KMS-11 (cell line): ENCODE measurements at regions not wholly inside any gene's neighbourhood (a gene's known extent, or its start where the extent isn't known, plus 50 kb on each side); places are given as distances from the start of the nearest gene placed in this dataset.

ENCODE experiments used
- H2AFZ ChIP-seq: fragments of 200-600 bp; sonication (generic); 2 replicates; pipeline ENCODE4 v1.6.1; 2016; ENCODE audit warnings: antibody characterized with exemption, mixed run types, low read depth
- H3K27ac ChIP-seq: fragments of 200-600 bp; sonication (generic); 2 replicates; pipeline ENCODE4 v1.6.1; 2016; ENCODE audit warnings: mild to moderate bottlenecking, mixed run types
- H3K27me3 ChIP-seq: fragments of 200-600 bp; sonication (generic); 2 replicates; pipeline ENCODE4 v1.6.1; 2017; ENCODE audit warnings: mild to moderate bottlenecking, low read depth, mixed run types, moderate library complexity; ENCODE audit not compliant: insufficient read depth
- H3K36me3 ChIP-seq: fragments of 200-600 bp; sonication (generic); 2 replicates; pipeline ENCODE4 v1.6.1; 2017; ENCODE audit warnings: mild to moderate bottlenecking, mixed run types; ENCODE audit not compliant: insufficient read depth
- H3K4me1 ChIP-seq: fragments of 200-600 bp; sonication (generic); 2 replicates; pipeline ENCODE4 v1.6.1; 2016; ENCODE audit warnings: mild to moderate bottlenecking, low read depth, mixed run types; ENCODE audit not compliant: poor library complexity, severe bottlenecking
- H3K4me2 ChIP-seq: fragments of 200-600 bp; sonication (generic); 2 replicates; pipeline ENCODE4 v1.7.0; 2016; ENCODE audit warnings: mild to moderate bottlenecking, mixed run types
- H3K4me3 ChIP-seq: fragments of 200-600 bp; sonication (generic); IDR thresholded peaks from 2 replicates; pipeline ENCODE4 v1.6.1; 2017; ENCODE audit warnings: low read depth, low read length, mixed read lengths; ENCODE audit not compliant: insufficient read depth
- H3K79me2 ChIP-seq: fragments of 200-600 bp; sonication (generic); 2 replicates; pipeline ENCODE4 v1.6.1; 2016; ENCODE audit warnings: low read depth, mixed run types; ENCODE audit not compliant: insufficient read depth
- H3K9ac ChIP-seq: fragments of 200-600 bp; sonication (generic); 2 replicates; pipeline ENCODE4 v1.6.1; 2016; ENCODE audit warnings: mild to moderate bottlenecking, mixed run types
- H4K20me1 ChIP-seq: fragments of 200-600 bp; sonication (generic); 2 replicates; pipeline ENCODE4 v1.6.1; 2016; ENCODE audit warnings: mild to moderate bottlenecking, mixed run types; ENCODE audit not compliant: insufficient read depth
- TF ChIP-seq, protein P1 (sequence below): fragments of 200-600 bp; sonication (generic); conservative IDR thresholded peaks from 2 replicates; pipeline ENCODE4 v1.6.1; 2017; ENCODE audit warnings: low read depth, mild to moderate bottlenecking, antibody characterized with exemption, low read length, moderate library complexity, mixed read lengths

DNA sequence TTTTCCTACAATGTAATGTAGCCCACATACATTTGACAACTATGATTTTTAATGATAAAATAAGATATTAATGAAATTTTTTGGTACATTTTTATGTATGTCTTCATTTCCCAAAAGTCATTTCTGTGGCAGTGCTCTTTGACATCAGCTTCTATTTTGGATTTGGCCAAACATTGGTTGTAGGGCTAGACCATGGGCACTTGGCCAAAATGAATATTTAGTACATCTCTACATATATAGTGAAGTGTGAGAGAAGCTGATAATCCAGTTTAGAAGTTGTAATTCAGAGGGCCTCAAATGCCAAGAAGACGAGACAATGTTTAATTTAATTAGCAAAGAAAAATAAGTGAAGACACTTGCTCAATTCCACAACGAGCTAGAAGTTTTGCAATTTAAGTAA is 724.9 kb upstream of the SOX9 start:
- Histone ChIP-seq H2AFZ (no peak overlapping the region), H4K20me1 (no peaks in the 10 kb centered on the region), H3K27ac (no peak overlapping the region), H3K36me3 (no peaks in the 10 kb centered on the region), H3K4me3 (no peak overlapping the region), H3K27me3 (no peaks in the 10 kb centered on the region), H3K79me2 (no peaks in the 10 kb centered on the region), H3K9ac (no peak overlapping the region), H3K4me2 (no peak overlapping the region), H3K4me1 (no peaks in the 10 kb centered on the region)
- TF ChIP-seq, protein P1, sequence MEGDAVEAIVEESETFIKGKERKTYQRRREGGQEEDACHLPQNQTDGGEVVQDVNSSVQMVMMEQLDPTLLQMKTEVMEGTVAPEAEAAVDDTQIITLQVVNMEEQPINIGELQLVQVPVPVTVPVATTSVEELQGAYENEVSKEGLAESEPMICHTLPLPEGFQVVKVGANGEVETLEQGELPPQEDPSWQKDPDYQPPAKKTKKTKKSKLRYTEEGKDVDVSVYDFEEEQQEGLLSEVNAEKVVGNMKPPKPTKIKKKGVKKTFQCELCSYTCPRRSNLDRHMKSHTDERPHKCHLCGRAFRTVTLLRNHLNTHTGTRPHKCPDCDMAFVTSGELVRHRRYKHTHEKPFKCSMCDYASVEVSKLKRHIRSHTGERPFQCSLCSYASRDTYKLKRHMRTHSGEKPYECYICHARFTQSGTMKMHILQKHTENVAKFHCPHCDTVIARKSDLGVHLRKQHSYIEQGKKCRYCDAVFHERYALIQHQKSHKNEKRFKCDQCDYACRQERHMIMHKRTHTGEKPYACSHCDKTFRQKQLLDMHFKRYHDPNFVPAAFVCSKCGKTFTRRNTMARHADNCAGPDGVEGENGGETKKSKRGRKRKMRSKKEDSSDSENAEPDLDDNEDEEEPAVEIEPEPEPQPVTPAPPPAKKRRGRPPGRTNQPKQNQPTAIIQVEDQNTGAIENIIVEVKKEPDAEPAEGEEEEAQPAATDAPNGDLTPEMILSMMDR, result no peak

DNA sequence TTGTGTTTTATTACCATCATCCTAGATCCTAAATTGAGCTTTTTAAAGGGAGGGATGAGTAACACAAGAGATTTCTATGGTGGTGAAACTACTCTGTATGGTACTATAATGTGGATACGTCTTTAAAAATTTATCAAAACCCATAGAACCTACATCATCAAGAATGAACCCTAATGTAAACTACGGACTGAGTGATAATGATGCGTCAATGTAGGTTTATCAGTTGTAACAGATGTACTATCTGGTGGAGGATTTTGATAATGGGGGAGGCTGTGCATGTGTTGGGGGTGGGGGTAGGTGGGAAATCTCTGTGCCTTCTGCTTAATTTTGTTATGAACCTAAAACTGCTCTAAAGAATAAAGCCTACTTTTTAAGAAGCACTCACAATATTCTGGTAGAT is 724.1 kb upstream of the SOX9 start:
- H3K9ac ChIP-seq, result no peak overlapping the region
- no peaks in the 10 kb centered on the region for H3K27me3 ChIP-seq
- no peaks in the 10 kb centered on the region for H3K79me2 ChIP-seq
- no peak overlapping the region for H3K4me2 ChIP-seq
- H3K36me3 ChIP-seq, result no peaks in the 10 kb centered on the region
- H2AFZ ChIP-seq, result no peak overlapping the region
- H3K27ac ChIP-seq, result no peak overlapping the region
- TF ChIP-seq, protein P1, result no peak
- H4K20me1 ChIP-seq, result no peaks in the 10 kb centered on the region
- H3K4me1 ChIP-seq, result no peaks in the 10 kb centered on the region
- H3K4me3 ChIP-seq, result no peak overlapping the region

DNA sequence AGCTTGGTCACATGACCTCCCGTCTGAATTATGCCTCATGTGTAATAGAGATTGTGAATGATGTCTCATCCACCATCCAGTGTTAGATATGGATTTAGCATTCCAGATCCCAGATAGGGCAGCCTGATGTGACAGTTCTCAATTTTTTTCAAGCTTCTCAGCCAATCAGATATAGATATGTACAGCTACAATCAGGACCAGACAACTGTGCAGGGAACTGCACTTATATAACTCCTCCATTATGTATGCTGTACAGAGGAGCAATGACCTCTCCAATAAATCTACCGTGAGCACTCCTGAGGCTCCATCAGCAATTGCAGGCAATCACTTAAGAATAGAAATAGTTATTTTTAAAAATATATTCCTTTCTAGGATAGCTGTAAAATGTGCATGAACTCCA is 722.8 kb upstream of the SOX9 start:
- no peaks in the 10 kb centered on the region for H3K36me3 ChIP-seq
- H2AFZ ChIP-seq, result no peak overlapping the region
- no peak overlapping the region for H3K4me3 ChIP-seq
- no peaks in the 10 kb centered on the region for H3K4me1 ChIP-seq
- no peak overlapping the region for H3K9ac ChIP-seq
- TF ChIP-seq, protein P1, result no peak
- no peaks in the 10 kb centered on the region for H3K79me2 ChIP-seq
- H3K27ac ChIP-seq, result no peak overlapping the region
- no peaks in the 10 kb centered on the region for H3K27me3 ChIP-seq
- no peak overlapping the region for H3K4me2 ChIP-seq
- no peaks in the 10 kb centered on the region for H4K20me1 ChIP-seq

DNA sequence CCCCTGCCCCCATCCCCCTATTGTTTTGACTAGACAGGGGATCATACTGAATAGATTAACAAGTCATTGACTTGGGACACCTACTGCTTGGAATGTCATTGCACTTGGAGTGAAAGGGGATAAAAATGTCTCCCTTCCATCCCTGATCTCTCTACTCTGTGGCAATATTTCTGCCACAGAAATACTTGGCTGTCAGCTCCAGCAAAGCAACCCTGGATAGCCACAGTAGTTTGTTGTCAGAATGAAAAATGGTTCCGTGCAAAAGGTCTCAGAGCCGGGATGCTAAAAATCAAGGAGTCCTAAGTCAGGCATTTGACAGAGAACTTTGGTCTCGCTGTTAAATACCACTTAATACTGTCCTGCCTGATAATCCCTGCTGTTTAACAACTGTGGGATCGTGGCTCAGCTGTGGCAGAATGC is 722.0 kb upstream of the SOX9 start:
- no peak overlapping the region for H3K4me3 ChIP-seq
- no peak overlapping the region for H3K27ac ChIP-seq
- H3K36me3 ChIP-seq, result no peaks in the 10 kb centered on the region
- TF ChIP-seq, protein P1, result no peak
- no peak overlapping the region for H3K9ac ChIP-seq
- no peaks in the 10 kb centered on the region for H3K27me3 ChIP-seq
- no peaks in the 10 kb centered on the region for H4K20me1 ChIP-seq
- no peak overlapping the region for H2AFZ ChIP-seq
- H3K4me1 ChIP-seq, result no peaks in the 10 kb centered on the region
- H3K4me2 ChIP-seq, result no peak overlapping the region
- H3K79me2 ChIP-seq, result no peaks in the 10 kb centered on the region

DNA sequence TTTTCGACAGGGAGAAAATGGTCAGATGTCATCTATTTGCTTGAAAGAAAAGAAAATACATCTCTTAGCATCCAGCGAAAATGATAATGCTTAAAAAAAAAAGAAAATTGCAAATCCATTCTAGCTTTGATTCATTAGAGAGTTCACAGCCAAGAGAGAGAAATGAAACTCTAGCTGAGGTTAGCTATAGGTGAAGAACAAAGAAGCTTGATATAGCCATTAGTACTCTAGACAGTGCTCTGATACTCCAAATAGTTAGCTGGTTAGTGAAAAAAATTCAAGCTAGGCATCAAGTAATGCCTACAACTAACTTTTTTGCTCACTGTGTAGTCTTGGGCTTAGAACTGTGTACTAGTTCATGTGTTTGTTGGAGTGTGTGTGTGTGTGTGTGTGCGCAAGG is 721.6 kb upstream of the SOX9 start:
- Histone ChIP-seq H3K27me3 (no peaks in the 10 kb centered on the region), H4K20me1 (no peaks in the 10 kb centered on the region), H2AFZ (no peak overlapping the region), H3K4me3 (no peak overlapping the region), H3K4me2 (no peak overlapping the region), H3K9ac (no peak overlapping the region), H3K79me2 (no peaks in the 10 kb centered on the region), H3K36me3 (no peaks in the 10 kb centered on the region), H3K4me1 (no peaks in the 10 kb centered on the region), H3K27ac (no peak overlapping the region)
- TF ChIP-seq, protein P1, result no peak
